T47D (cell line): ENCODE measurements at regions not wholly inside any gene's neighbourhood (a gene's known extent, or its start where the extent isn't known, plus 50 kb on each side); places are given as distances from the start of the nearest gene placed in this dataset.
A peak's percentile ranks its signal among the peaks of the same experiment; 100 is the strongest.

ENCODE experiments used
- DNase-seq, 2 experiments: peaks; one replicate each; pipeline versions ENCODE4 v3.0.0 to v3.0.0-alpha.2; 2011 to 2012; ENCODE audit warnings: low read depth in 1 of 2, low spot score in 1 of 2
- JUND ChIP-seq: IDR thresholded peaks from 2 replicates; pipeline ENCODE4 v1.6.1; 2012; ENCODE audit warnings: low read depth
- in situ Hi-C: cut with HindIII; loops from 2 replicates; pipeline ENCODE4 v1.10.0; 2016; ENCODE audit warnings: low sequenced_read_pairs, low pct_unique_long_range_greater_than_20kb

- in situ Hi-C loops, result no loop called here
- TF ChIP-seq JUND, result no peak
- DNase-seq, result no peak
These were observed 67.1 kb upstream of the ERCC4 start for GRCh38 chr16:13852827-13853226.

GRCh38 chr16:13856398-13856797 lies 63.6 kb upstream of the ERCC4 start:
- no peak for DNase-seq
- TF ChIP-seq JUND, result no peak
- in situ Hi-C loops, result no loop called here

- no peak for TF ChIP-seq JUND
- in situ Hi-C loops, result no loop called here
- DNase-seq, result no peak
These were observed 63.0 kb upstream of the ERCC4 start for GRCh38 chr16:13856811-13857511.

- in situ Hi-C loops, result no loop called here
- no peak for TF ChIP-seq JUND
- no peak for DNase-seq
These were observed 60.9 kb upstream of the ERCC4 start for GRCh38 chr16:13858873-13859580.

- no peak for TF ChIP-seq JUND
- in situ Hi-C loops, result no loop called here
- DNase-seq, result peak in 1 of 2 experiments; percentile 33
These were observed 56.7 kb upstream of the ERCC4 start for GRCh38 chr16:13863075-13863765.

GRCh38 chr16:13864689-13865088 lies 55.3 kb upstream of the ERCC4 start:
- in situ Hi-C loops, result no loop called here
- no peak for DNase-seq
- TF ChIP-seq JUND, result no peak

GRCh38 chr16:13866073-13866472 lies 53.9 kb upstream of the ERCC4 start:
- TF ChIP-seq JUND, result no peak
- in situ Hi-C loops, result no loop called here
- peak in 1 of 2 experiments; percentile 68 for DNase-seq
